ENCODE measurements at regions not wholly inside any gene's neighbourhood (a gene's known extent, or its start where the extent isn't known, plus 50 kb on each side); places are given as distances from the start of the nearest gene placed in this dataset.

GRCh38 chr11:112834277-112834755 is 126.9 kb upstream of the NCAM1 start:
- TF ChIP-seq CTCF (IDR thresholded peaks at IDR 0.05) (no peak), POLR2A (IDR thresholded peaks at IDR 0.05) (no peak)
